GM13976 (cell line): ENCODE measurements at regions not wholly inside any gene's neighbourhood (a gene's known extent, or its start where the extent isn't known, plus 50 kb on each side); places are given as distances from the start of the nearest gene placed in this dataset.

Experiments used
- DNase-seq: peaks from one replicate; pipeline ENCODE4 v3.0.0; 2012; ENCODE audit warnings: low spot score
- in situ Hi-C: fragments of 300-500 bp; cut with MboI; formaldehyde crosslinking; loops from one replicate; pipeline ENCODE4 v1.12.0; 2022; ENCODE audit warnings: low sequenced_read_pairs, mixed read lengths, inconsistent platforms; ENCODE audit not compliant: unreplicated experiment
- TF ChIP-seq, protein P1 (sequence below): IDR thresholded peaks from 2 replicates; pipeline ENCODE4 v1.5.1; 2012; ENCODE audit warnings: borderline replicate concordance, mild to moderate bottlenecking; ENCODE audit not compliant: insufficient read depth; ENCODE audit errors: extremely low read depth, missing control alignments, control extremely low read depth

DNA sequence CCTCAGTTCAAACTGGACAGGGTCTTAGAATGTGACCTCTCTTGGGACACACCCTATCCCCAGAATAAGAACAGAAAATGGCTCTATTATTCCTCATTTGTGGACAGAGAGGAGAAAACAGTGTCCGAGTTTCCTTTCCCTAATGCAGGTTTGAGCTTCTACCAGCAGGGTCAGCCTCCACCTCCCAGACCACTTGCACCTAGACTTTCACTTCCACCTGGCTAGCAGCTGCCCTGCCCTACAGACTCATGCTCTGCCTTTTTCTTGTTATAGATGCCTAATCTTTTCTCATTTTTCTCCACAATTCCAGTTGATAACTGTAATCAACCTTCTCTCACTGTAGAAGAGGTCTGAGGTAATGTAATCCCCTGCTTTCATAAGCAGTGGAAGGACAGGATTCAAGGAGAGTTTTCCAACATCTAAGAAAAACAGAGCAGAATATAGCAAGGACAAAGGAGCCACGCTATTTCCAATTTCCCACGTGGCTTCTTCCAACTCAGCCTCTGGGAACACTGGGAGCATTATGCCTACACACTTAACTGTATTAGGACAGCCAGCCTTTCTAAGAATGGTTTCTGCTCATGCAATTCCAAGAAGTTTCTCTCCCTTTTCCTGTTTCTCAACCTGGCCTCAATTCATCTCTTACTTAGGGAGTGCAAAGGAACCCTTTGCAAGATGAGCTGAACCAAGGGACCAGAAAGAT is 239.8 kb downstream of the BCL11A start:
- TF ChIP-seq, protein P1, sequence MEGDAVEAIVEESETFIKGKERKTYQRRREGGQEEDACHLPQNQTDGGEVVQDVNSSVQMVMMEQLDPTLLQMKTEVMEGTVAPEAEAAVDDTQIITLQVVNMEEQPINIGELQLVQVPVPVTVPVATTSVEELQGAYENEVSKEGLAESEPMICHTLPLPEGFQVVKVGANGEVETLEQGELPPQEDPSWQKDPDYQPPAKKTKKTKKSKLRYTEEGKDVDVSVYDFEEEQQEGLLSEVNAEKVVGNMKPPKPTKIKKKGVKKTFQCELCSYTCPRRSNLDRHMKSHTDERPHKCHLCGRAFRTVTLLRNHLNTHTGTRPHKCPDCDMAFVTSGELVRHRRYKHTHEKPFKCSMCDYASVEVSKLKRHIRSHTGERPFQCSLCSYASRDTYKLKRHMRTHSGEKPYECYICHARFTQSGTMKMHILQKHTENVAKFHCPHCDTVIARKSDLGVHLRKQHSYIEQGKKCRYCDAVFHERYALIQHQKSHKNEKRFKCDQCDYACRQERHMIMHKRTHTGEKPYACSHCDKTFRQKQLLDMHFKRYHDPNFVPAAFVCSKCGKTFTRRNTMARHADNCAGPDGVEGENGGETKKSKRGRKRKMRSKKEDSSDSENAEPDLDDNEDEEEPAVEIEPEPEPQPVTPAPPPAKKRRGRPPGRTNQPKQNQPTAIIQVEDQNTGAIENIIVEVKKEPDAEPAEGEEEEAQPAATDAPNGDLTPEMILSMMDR: no peak
- in situ Hi-C loops: no loop called here
- DNase-seq: no peak

GRCh38 chr2:60312618-60313017 is 240.8 kb downstream of the BCL11A start:
- DNase-seq: peak; percentile 68
- TF ChIP-seq, protein P1: no peak
- in situ Hi-C loops: no loop called here

DNA sequence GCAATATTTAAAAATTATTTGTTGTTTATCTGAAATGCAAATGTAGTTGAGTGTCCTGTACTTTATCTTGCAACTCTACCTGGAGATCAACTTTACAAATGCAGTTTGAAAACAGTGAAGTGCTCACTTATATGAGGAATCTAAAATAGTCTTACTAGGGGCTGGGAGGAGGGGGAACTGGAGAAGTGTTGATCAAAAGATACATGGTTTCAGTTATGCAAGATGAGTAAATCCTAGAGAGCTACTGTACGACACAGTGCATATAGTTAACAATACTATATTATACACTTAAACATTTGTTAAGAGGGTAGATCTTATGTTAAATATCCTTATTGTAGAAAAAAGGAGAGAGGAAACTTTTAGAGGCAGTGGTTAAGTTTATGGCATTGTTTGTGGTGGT is 241.9 kb downstream of the BCL11A start:
- no peak for DNase-seq
- in situ Hi-C loops: no loop called here
- TF ChIP-seq, protein P1: no peak

GRCh38 chr2:60309941-60310660 is 243.4 kb downstream of the BCL11A start:
- peak; percentile 32 for DNase-seq
- in situ Hi-C loops: no loop called here
- TF ChIP-seq, protein P1: no peak

- TF ChIP-seq, protein P1: no peak
- no peak for DNase-seq
- in situ Hi-C loops: no loop called here
Observed at GRCh38 chr2:60309336-60309735, 244.1 kb downstream of the BCL11A start.

DNA sequence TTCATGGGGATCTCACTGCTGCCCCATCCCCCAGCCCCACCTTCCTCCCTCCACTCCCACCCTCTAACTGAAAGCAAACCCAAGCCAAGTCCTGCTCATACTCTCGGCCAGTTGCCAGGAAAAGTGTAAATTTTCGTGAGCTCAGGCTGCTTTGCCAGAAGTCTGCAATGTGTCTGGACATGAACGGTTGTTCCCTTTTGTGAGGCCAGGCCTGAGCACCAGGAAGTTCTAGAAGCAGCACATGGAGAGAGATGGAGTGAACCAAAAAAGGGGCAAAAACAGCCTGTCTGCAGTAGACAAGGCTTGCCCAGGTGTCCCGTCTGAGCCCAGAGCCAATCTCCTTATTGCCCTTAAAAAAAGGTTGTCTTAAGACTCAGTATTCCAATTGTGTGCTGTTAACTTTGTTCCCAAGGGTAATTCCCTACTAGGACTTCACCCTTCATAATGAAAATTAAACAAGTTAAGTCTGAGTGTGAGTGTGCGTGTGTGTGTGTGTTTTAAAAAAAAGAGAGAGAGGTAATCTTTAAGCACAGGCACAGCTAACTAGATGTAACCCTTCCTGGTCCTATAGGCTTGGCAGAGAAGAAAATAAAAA is 247.1 kb downstream of the BCL11A start:
- TF ChIP-seq, protein P1: no peak
- in situ Hi-C loops: no loop called here
- DNase-seq: no peak
